CD4-positive, alpha-beta T cell treated with Interleukin-6 at 100 ng/mL for 8 hours (primary cell): ENCODE measurements at regions not wholly inside any gene's neighbourhood (a gene's known extent, or its start where the extent isn't known, plus 50 kb on each side); places are given as distances from the start of the nearest gene placed in this dataset.

Source experiments
- DNase-seq: peaks from one replicate; pipeline ENCODE4 v3.0.0-alpha.2; 2020; ENCODE audit warnings: mixed read lengths, low spot score

DNA sequence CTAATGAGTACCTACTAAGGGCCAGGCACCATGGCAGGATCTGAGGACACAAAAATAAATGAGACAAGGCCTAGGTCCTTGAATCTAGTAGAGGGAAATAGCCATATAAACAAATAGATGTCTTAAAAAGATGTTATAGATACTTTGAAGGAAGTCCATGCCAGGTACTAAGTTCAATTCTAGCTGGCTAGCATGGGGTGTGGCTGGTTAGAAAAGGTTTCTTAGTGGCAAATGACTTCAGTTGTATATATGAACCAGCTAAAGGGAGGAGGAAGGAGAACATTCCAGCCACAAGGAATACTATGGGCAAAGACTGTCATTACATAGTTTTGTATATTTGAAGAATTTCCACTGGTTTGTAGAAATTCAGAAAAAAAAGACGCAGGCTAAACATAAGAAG lies 133.6 kb upstream of the BMP4 start:
- no peak for DNase-seq

DNA sequence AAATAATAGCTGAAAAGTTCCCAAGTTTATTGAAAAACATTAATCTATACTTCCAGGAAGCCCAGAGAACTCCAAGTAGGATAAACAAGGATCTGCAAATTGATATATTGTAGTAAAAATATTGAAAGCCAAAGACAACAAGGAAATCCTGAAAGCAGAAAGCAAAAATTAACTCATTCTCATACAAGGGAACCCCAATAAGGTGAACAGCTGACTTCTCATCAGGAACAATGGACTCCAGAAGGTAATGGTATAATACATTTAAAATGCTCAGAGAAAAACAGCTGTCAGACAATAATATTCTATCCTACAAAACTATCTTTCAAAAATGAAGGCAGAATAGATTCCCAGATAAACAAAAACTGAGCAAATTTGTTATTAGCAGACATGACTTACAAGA lies 138.1 kb upstream of the BMP4 start:
- DNase-seq: no peak

DNA sequence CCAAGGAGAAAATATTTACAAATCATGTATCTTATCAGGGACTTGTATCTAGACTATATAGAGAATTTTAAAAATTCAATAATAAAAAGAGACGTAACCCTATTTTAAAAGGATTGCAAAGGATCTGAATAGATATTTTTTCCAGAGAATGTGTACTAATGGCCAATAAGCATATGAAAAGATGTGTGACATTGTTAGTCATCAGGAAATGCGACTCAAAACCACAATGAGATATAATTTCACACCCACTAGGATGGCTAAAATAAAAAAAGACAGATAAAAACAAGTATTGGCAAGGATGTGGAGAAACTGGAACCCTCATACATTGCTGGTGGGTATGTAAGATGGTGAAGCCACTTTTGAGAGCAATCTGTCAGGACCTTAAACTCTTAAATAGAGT lies 141.9 kb upstream of the BMP4 start:
- no peak for DNase-seq

DNA sequence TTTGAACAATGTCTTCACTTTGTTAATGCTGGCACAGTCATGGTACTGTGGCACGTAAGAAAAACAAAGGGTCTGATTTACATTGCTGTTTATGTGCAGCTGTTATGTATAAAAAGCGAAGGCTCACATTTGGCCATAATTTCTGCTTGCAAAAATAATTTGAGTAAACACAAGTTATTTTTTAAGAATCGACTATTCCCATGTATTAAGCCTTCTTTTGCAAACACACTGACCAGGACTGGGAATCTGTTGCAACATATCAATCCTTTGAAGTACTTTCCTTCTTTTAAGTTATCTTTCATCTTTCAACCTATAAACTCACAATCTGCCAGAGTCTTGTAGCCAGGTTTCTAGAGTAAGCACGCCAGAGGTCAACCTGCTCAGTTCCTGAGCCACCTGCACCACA lies 145.4 kb upstream of the BMP4 start:
- no peak for DNase-seq

DNA sequence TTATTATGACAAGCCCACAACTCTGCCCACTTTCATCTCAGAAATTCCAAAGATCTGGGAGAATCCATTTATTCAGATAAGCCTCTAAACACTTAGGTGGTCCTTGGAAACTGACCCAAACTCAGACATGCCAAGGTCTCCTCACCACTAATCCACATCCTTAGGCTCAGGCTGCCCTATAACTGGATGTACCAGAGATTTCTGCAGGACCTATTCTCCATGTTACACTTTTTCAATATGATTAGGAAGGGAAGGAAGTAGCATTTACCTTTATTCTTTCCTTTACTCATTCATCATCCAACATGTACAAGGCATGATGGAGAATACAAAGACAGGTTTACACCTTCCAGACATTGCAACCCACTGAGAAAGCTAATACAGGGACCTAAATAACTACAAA lies 145.9 kb upstream of the BMP4 start:
- no peak for DNase-seq

DNA sequence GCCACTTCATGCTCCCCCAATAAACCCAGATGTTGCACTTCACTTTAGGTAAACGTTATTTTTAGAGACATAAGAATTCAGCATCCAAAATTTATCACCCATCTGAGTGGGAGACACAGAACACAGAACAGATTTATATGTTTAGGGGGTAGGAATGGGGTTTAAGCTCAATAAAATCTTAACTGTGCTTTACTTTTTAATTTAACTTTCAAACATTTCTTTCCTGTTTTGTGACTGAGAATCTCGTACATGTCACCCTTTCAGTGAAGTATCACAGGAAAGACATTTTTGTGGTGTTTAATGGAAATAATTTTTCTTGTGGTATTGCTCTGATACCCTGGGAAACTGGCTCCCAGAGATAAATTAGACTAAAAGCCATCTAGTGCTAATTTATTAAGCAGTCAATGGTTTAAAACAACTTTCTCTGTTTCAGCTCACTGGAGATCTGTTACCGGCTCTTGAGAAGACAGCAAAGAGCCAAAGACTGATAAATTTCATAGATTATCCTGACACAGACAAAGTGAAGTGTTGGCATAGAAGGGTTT lies 148.0 kb upstream of the BMP4 start:
- DNase-seq: no peak

DNA sequence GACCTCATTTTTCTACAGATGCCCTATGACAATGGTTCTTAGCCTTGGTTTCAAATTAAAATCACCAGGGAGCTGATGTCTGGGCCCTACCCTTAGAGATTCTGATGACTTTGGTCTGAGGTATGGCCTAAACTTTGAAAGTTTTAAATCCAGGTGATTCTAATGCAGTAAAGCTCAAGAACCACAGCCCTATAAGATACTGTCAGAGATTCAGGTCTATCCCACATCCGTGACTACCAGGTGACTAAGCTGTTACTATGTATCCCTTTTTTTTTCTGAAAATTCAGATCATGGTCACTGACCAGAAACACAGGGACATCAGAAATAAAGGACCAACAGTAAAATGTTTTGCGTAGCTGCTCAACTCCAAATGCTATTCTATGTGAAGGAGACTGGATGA lies 148.8 kb upstream of the BMP4 start:
- DNase-seq: no peak

DNA sequence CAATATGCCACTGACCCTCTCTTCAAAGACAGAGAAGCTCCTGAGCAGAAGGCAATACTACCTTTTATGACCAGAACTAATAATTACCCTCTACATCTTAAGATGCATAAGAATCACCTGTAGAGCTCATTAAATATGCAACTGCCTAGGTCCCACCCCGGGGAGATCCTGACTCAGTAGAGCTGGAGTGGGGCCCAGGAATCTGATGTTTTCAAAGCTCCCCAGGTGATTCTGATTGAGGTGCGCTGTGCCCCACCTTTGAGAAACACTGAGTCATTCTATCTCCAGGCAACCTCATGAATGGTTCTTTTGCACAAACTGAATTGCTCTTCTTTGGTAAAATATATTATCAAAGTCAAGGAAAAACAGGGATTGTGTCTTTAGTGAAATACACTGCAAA lies 149.3 kb upstream of the BMP4 start:
- no peak for DNase-seq

DNA sequence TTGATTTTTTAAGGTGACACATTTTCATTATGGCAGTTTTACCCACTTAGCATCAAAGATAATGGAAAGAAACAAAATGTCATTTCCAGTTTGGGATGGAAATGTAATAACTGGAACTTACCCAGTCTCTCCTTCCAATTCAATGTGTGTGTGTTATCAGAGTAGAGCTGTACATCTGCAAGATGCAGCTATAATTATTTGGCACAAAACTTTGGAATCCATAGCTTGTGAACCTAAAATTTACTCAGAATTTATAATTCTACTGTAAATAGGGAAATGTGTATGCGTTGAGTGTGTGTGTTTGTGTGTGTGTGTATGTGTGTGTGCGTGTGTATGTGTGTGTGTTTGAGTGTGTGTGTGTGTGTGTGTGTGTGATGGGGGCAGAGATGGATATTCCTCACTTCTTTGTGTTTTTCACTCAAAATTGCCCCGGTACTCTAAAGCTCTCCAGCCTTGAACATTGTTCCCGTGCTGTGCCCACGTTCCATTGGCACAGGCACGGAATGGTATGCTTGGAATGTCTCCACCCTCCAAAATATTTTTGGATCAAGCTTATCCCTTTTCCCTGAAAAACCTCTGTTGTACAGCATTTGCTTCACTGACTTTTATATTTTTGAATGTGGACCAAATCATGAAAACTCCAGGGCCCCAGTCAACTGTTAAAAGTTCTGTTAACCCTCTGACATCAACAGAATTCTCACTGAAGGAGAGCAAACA lies 150.2 kb upstream of the BMP4 start:
- no peak for DNase-seq

DNA sequence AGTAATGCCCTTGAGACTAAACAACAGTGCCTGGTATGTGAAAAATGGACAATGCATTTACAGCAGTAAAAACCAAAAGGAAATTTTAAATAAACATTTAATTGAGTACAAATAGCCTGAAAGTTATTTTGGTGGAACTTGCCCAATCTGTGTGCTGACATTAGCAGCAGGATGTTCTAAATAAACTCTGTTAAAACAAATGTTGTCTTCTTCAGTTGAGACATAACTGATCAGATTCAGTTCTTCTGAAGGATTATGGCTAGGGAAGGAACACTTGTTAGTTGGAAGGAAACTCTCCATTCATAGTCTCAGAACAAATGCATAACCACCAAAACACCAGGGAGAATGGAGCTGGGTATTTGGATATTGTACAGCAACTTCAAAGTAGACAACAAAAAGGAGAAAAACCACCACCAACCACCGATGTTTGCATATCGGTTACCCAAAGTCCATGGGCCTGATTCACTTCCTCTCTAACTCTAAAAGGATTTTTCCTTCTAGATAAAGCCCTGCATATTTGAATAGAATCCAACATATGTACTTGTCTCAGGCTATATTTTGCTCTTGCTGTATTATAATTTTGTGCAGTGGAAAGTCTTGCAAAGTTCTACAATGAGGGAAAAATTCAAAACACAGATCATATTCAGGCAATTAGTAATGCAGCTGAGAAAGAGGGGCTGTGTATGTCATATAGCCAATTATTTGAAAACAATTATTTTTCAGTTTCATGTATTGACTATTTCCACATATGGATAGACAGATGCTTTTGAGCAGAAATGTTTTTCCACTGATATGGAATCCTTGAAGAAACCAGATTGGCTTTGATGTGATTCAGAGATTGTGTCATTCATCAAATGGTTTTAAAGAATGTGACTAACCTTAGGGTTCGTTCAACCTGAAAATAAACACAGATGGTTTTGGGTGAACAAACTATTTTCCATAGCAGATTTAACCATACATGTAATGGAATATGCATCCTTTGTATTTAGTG lies 152.2 kb upstream of the BMP4 start:
- DNase-seq: no peak

DNA sequence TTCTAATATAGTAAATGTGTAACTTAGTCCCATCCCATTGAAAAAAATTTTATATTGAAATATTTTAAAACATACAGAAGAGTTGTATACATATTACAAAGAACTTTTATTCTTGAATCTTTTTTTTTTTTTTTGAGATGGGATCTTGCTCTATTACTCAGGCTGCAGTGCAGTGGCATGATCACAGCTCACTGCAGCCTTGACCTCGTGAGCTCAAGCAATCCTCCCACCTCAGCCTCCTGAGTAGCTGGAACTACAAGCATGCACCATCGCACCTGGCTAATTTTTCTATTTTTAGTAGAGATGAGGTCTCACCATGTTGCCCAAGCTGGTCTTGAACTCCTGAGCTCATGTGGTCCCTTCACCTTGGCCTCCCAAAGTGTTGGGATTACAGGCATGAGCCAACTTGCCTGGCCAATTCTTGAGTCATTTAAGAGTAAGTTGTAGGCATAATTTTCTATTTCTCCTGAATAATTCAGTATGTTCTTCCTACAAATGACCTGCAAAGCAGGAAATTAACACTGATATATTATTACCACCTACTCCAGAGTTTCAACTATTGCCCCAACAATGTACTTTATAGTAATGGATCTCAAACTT lies 153.0 kb upstream of the BMP4 start:
- no peak for DNase-seq

DNA sequence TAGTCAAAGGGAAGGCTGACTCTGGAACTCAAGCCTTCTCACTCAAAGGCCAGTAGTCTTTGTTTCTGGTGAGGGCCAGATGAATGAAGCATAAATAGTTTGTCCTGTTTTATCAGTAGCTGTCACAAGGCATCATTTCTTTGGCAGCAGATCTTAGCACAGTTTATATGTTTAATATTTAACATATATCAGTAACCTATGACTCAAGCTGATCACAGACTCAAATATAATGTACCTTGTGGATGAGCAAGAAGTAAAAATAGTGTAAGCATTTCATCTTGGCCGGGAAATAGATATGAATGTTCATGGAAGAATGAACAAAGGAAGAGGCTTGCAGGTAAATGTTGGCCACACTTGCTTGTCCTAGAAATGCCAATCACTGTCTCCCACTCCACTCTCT lies 158.3 kb upstream of the BMP4 start:
- no peak for DNase-seq

DNA sequence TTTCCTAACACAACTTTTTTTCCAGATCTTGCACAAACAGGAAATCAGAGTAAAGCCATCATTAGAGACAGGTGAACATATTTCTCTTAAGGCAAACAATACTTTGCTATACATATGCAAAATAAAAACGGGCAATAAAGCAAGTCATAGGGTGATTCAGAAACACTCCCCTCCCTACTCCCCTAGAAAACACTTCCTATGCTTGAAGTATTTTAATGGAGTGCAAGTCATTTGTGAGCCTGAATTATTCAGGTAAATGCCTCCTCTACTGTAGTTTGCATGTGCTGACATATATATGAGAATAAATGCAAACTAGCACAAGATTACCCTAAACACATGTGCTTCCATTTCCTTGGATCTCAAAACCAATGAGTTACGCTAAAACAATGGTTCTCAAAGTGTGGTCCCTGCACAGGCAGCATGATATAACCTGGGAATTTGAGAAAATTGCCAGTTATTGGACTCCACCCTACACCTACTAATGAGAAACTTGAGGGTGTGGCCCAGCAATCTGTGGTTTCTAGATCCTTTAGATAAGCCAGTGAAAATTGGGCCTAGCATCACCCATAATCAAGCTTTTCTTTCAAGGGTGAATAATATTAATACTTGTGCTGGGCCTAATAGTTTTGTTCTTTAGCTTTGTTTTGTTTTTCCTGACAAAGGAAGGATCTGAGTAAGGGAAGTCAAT lies 159.7 kb upstream of the BMP4 start:
- DNase-seq: no peak

DNA sequence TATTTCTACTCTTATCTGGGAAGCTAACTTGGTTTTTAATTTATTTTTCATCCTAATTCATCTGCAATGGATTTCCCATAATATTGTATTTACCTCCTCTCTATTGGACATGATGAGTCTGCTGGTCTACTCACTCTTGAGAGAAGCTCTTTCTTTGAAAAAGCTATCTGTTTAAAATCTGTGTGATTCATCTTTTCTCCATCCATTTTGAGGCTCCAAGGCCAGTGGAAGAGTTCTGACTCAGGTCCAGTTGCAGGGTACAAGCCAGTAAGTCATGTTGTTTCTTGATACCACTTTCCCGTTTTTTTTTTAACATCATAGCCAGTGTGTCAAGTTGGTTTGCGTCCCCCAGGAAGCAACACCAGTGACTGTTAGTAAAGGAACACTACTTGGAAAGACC lies 160.3 kb upstream of the BMP4 start:
- DNase-seq: no peak

DNA sequence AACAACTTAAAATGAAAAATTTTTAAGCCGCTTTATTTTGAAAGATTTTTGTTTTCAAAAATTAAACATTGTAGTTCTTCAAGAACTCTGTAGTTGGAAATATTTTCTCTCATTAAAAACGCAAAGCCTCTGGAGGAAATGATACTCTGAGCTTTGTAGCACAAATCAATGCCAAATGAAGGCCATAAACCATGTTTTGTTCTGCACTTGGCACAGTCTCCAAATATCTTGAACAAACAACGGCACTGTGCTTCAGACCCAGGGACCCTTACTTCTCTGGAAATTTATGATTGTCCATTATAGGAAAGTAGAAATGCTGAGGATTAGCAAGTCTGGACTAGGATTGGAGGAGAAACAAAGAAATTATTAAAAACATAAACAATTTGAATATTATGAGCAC lies 160.8 kb upstream of the BMP4 start:
- no peak for DNase-seq

DNA sequence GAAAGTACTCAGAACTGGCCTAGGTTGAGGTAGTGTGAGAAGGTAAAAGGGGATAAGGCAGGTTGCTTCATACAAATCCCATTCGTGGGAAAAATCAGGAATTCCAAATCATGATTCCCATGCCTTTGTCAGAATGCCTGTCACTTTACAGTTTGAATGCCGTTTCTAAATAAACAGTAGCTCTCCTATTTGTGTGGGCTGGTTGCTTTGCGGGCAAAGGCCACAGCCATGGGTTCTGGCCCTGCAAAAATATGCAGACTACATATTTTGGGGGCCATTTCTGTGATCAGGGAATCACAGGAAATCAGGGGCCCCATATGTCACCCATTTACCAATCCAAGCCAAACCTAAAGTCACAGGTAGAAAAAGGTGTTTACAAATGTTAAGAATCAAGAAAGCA lies 161.3 kb upstream of the BMP4 start:
- DNase-seq: no peak

DNA sequence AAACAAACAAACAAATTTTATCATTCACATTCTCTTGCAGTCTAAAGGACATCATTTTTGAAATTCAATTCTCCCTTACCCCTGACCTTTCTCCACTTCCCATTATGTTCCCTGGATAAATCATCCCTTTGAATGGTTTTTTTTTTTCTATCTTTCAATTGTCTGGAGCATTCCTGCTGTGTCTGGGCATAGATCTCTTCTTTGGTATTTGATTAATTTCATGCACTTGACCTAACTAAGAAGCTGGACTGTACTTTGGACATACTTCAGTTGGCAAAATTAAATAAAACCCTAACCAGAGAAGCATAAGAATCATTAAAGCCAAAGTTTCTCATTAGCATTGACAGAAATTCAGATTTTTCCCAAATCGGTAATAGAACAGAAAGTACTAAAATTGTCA lies 163.6 kb upstream of the BMP4 start:
- DNase-seq: no peak

DNA sequence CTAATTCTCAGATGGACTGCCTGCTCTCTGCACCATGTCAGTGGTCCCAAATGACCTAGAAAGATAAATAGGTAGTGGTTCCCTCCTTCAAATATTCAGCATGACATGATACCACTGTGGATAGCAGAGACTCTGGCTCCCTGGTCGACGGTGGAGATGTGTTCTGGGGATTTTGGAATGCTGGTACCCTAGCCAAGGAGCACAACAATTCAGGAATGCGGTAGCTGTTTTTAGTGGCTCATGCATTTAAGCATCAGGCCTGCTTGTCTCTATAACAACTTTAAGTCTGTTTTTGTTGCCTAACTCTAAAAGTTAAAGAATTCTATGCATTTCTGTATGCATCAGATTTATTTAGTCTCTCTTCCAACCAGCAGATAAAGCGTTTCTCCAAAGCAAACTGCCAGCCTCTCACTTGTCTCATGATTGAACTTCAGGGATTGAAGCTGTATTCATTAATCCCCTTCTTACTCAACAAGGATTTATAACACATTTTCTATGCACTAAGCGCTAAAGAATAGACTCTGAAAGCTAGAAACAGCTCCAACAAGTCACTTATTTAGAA lies 164.9 kb upstream of the BMP4 start:
- DNase-seq: no peak

DNA sequence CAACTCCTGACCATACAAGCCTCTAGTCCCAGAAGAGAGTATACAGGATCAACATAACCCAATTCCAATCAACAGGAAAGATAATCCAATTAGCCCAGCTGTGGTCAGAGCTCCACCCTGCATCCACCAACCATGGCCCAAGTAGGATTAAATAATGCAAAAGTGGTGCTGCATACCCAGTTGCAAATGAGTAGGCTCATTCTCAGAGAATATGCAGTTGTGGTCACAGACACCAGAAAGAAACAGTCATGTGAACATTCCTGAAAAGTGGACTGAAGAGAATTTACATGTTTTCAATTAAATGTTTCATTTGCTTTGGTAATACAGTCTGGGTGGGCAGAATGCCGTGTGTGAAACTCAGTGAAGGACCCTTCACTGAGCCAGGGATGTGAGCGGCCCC lies 167.2 kb upstream of the BMP4 start:
- no peak for DNase-seq

DNA sequence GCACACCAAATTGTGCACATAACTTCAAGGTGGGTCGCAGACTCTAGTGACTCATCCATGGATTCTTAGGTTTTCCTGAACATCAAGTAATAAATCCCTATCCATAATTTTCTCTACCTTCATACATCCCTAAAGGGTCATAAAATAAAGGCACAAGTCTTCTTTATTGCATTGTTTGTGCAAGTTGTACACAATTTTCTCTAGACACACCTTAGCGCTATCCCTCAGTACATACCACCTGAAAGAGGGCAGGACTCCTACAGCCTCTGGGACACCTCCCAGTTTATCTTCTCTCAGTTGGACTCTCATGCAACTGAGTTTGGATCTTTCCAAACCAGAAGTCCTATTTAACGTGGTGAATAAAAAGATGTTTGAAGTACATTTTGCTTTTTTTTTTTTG lies 168.5 kb upstream of the BMP4 start:
- no peak for DNase-seq

DNA sequence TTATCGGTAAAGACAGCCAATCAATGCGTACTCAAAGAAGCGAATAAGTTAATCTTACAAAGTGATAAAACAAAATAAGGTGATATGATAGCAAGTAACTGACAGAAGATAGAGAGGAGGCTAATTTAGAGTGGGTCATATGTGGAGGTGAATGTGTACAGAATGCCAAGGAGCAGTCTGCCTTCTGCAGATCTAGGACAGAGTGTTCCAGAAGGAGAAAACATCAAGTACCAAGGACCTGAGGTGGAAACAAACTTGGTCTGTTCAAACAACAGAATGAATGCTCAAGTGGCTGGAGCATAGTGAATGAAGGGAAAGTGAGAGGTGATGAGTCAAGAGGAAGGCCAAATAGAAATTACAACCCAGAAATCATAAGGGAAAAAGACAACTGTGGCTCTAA lies 170.3 kb upstream of the BMP4 start:
- DNase-seq: no peak

DNA sequence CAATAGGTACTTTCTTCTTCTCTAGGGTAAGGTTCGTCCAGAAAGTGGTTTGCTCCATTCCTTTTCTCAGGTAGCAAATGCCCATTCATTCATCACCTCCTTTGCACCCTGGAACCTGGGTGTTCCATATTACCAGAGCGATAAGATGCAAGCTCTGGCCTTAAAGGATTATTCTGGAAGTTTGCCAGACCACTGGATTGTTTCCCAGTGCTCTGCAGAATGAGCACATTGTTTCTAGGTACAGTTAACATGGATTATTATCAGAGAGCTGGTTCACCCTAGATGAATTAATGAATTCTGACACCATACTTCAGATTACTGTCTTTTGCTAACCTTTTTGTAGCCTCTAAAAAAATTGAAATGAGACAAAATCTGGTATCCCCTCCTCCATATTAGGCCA lies 170.9 kb upstream of the BMP4 start:
- DNase-seq: no peak
